Lung (tissue), 11 donors: ENCODE measurements at regions not wholly inside any gene's neighbourhood (a gene's known extent, or its start where the extent isn't known, plus 50 kb on each side); places are given as distances from the start of the nearest gene placed in this dataset.

Source experiments
- ATAC-seq: fragments of 200-7000 bp; cut with Tn5 transposase; one replicate; pipeline ENCODE4 v1.9.1; 2020; ENCODE audit warnings: moderate number of reproducible peaks; ENCODE audit not compliant: insufficient read depth, low FRiP score
- DNase-seq, 3 donors: peaks; one replicate each; pipeline ENCODE4 v3.0.0-alpha.2; 2013 to 2017
- H3K27ac ChIP-seq, 2 donors: one replicate each; pipeline ENCODE4 v1.5.1; 2013; ENCODE audit warnings: mild to moderate bottlenecking in 2 of 2, moderate library complexity in 2 of 2, control low read depth in 1 of 2, inconsistent platforms in 1 of 2, low read depth in 1 of 2, low read length in 1 of 2
- H3K27me3 ChIP-seq, 3 donors: one replicate each; pipeline ENCODE4 v1.5.1; 2013; ENCODE audit warnings: low read length in 2 of 3; ENCODE audit not compliant: control insufficient read depth in 3 of 3, insufficient read depth in 3 of 3
- H3K36me3 ChIP-seq, 4 donors: one replicate each; pipeline ENCODE4 v1.5.1; 2013; ENCODE audit warnings: low read length in 4 of 4, mild to moderate bottlenecking in 1 of 4, moderate library complexity in 1 of 4; ENCODE audit not compliant: control insufficient read depth in 4 of 4, insufficient read depth in 4 of 4
- H3K4me1 ChIP-seq, 5 donors: one replicate each; pipeline ENCODE4 v1.5.1; 2013; ENCODE audit warnings: low read length in 5 of 5, mild to moderate bottlenecking in 2 of 5, moderate library complexity in 1 of 5; ENCODE audit not compliant: control insufficient read depth in 5 of 5, insufficient read depth in 5 of 5
- H3K4me3 ChIP-seq: one replicate; pipeline ENCODE4 v1.5.1; 2013; ENCODE audit warnings: mild to moderate bottlenecking, control low read depth, moderate library complexity
- H3K9ac ChIP-seq, 2 donors: one replicate each; pipeline ENCODE4 v1.5.1; 2013; ENCODE audit warnings: low read length in 2 of 2, control low read depth in 1 of 2; ENCODE audit not compliant: insufficient read depth in 1 of 2
- H3K9me3 ChIP-seq, 4 donors: one replicate each; pipeline ENCODE4 v1.5.1; 2013; ENCODE audit warnings: low read length in 3 of 4, mild to moderate bottlenecking in 1 of 4, moderate library complexity in 1 of 4; ENCODE audit not compliant: control insufficient read depth in 4 of 4, insufficient read depth in 3 of 4
- CTCF ChIP-seq: IDR thresholded peaks from 2 replicates; pipeline ENCODE4 v1.5.1; 2012; ENCODE audit warnings: mild to moderate bottlenecking; ENCODE audit errors: control extremely low read depth, extremely low read depth
- WGBS, 2 donors: extraction: QIAGEN DNeasy Blood & Tissue Kit; methylation state at CpG; one replicate each; pipeline ENCODE4 v1.1.7; 2013; 5-methylcytosine and 5-hydroxymethylcytosine counted together
- donor health status: control.
- donor health status: control.
- donor health status: Bipolar disorder and iron deficiency.
- donor health status: healthy.
- donor health status: DM: yes; HTN: yes; CAD: no.

DNA sequence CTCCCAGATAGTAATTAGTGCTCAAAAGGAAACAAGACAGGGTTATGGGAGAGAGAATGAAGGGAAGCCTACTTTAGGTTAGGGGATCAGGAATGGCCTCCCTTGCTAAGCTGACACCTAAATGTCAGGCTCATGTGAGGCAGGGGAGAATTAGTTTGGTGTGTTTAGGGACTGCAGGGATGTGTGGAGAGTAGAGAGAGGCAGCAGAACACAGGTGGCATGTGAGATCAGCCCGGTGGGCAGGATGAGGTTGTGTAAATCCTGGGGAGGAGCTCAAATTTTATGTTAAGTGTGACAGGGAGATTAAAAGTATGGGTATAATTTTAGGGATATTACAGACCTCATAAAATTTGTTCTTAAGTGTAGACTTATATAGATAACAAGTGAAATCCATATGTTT lies 56.2 kb upstream of the ZNF438 start:
- H3K27me3 ChIP-seq = no peaks in the 10 kb centered on the region
- DNase-seq = no peak
- 42 to 75% methylated on average over 1 of the region's 1 CpG for WGBS, 2 donors
- no peak for TF ChIP-seq CTCF
- no peak overlapping the region for H3K4me3 ChIP-seq
- peaks cover 0 to 1% (median 0%) of the 10 kb centered on the region in 5 donors for H3K4me1 ChIP-seq
- H3K9ac ChIP-seq = no peak overlapping the region
- H3K9me3 ChIP-seq = no peaks in the 10 kb centered on the region
- ATAC-seq = no peak
- H3K27ac ChIP-seq = no peak overlapping the region
- H3K36me3 ChIP-seq = no peaks in the 10 kb centered on the region

- Histone ChIP-seq H3K27ac (no peak overlapping the region), H3K4me1 (peaks cover 0 to 6% (median 0%) of the 10 kb centered on the region in 5 donors), H3K27me3 (no peaks in the 10 kb centered on the region), H3K36me3 (no peaks in the 10 kb centered on the region), H3K4me3 (no peak overlapping the region), H3K9me3 (peaks cover 0 to under 1% (median 0%) of the 10 kb centered on the region in 4 donors), H3K9ac (no peak overlapping the region)
- ATAC-seq (no peak), DNase-seq (no peak)
- WGBS, 2 donors = 70 to 95% methylated on average over 3 to 4 of the region's 4 CpGs
- TF ChIP-seq CTCF = no peak
Measured at GRCh38 chr10:31090894-31091607, 59.4 kb upstream of the ZNF438 start.

- no peaks in the 10 kb centered on the region for H3K27me3 ChIP-seq
- DNase-seq (peak in 2 of 3 donors; percentile 42 to 75), ATAC-seq (no peak)
- no peak overlapping the region for H3K27ac ChIP-seq
- no peak overlapping the region for H3K4me3 ChIP-seq
- 74 to 80% methylated on average over 11 of the region's 11 CpGs for WGBS, 2 donors
- H3K9ac ChIP-seq = no peak overlapping the region
- no peak for TF ChIP-seq CTCF
- H3K36me3 ChIP-seq = no peaks in the 10 kb centered on the region
- H3K9me3 ChIP-seq = peaks cover 0 to 2% (median 0%) of the 10 kb centered on the region in 4 donors
- H3K4me1 ChIP-seq = peaks cover 0 to 17% (median 2%) of the 10 kb centered on the region in 5 donors
Measured at GRCh38 chr10:31095677-31096560, 64.3 kb upstream of the ZNF438 start.
